Osteoblast (primary cell): ENCODE measurements at regions not wholly inside any gene's neighbourhood (a gene's known extent, or its start where the extent isn't known, plus 50 kb on each side); places are given as distances from the start of the nearest gene placed in this dataset.
"Not testable (repeated sequence)": the region's sequence is repeated elsewhere in the genome, so short reads cannot be mapped to it uniquely, and the experiment has no call there.

Source experiments
- DNase-seq: peaks from one replicate; pipeline ENCODE4 v3.0.0; 2011; ENCODE audit warnings: low spot score, mixed read lengths; ENCODE audit not compliant: insufficient read length; ENCODE audit errors: missing footprints
- H2AFZ ChIP-seq: 2 replicates; pipeline ENCODE4 v1.6.0; 2011; ENCODE audit warnings: mild to moderate bottlenecking, low read length
- H3K27ac ChIP-seq: 2 replicates; pipeline ENCODE4 v1.5.1; 2011; ENCODE audit warnings: mild to moderate bottlenecking, low read depth, low read length, moderate library complexity
- H3K27me3 ChIP-seq: 2 replicates; pipeline ENCODE4 v1.6.0; 2012; ENCODE audit warnings: mild to moderate bottlenecking, control low read depth, inconsistent platforms, low read length, moderate library complexity; ENCODE audit not compliant: insufficient read depth
- H3K36me3 ChIP-seq: 2 replicates; pipeline ENCODE4 v1.5.1; 2011; ENCODE audit warnings: mild to moderate bottlenecking, low read length, control low read depth, moderate library complexity; ENCODE audit not compliant: insufficient read depth
- H3K4me1 ChIP-seq: 2 replicates; pipeline ENCODE4 v1.5.1; 2011; ENCODE audit warnings: mild to moderate bottlenecking, low read length, control low read depth, moderate library complexity; ENCODE audit not compliant: insufficient read depth
- H3K4me2 ChIP-seq: 2 replicates; pipeline ENCODE4 v1.6.0; 2011; ENCODE audit warnings: mild to moderate bottlenecking, low read length; ENCODE audit not compliant: insufficient read depth
- H3K4me3 ChIP-seq: fragments of 200-600 bp; sonication (generic); 3 replicates; pipeline ENCODE4 v1.5.1; 2012; ENCODE audit warnings: mild to moderate bottlenecking, low read length, inconsistent platforms; ENCODE audit not compliant: insufficient read depth
- H3K79me2 ChIP-seq: 2 replicates; pipeline ENCODE4 v1.6.0; 2012; ENCODE audit warnings: mild to moderate bottlenecking, low read length, control low read depth, inconsistent platforms; ENCODE audit not compliant: insufficient read depth
- H3K9me3 ChIP-seq: 2 replicates; pipeline ENCODE4 v1.5.1; 2011; ENCODE audit warnings: low read depth, low read length, control low read depth
- H4K20me1 ChIP-seq: 2 replicates; pipeline ENCODE4 v1.6.0; 2012; ENCODE audit warnings: mild to moderate bottlenecking, low read length, control low read depth; ENCODE audit not compliant: insufficient read depth
- TF ChIP-seq, protein P1 (sequence below): IDR thresholded peaks from 2 replicates; pipeline ENCODE4 v1.5.1; 2011; ENCODE audit warnings: mild to moderate bottlenecking, low read depth, low read length, moderate library complexity; ENCODE audit errors: extremely low read depth

- H3K4me3 ChIP-seq = no peak overlapping the region
- H3K27me3 ChIP-seq = no peaks in the 10 kb centered on the region
- no peaks in the 10 kb centered on the region for H4K20me1 ChIP-seq
- H3K36me3 ChIP-seq = no peaks in the 10 kb centered on the region
- H3K9me3 ChIP-seq = no peaks in the 10 kb centered on the region
- peaks cover 11% of the 10 kb centered on the region for H3K4me1 ChIP-seq
- DNase-seq = peak; percentile 47
- peak overlapping the region; percentile 75 for H2AFZ ChIP-seq
- TF ChIP-seq, protein P1, sequence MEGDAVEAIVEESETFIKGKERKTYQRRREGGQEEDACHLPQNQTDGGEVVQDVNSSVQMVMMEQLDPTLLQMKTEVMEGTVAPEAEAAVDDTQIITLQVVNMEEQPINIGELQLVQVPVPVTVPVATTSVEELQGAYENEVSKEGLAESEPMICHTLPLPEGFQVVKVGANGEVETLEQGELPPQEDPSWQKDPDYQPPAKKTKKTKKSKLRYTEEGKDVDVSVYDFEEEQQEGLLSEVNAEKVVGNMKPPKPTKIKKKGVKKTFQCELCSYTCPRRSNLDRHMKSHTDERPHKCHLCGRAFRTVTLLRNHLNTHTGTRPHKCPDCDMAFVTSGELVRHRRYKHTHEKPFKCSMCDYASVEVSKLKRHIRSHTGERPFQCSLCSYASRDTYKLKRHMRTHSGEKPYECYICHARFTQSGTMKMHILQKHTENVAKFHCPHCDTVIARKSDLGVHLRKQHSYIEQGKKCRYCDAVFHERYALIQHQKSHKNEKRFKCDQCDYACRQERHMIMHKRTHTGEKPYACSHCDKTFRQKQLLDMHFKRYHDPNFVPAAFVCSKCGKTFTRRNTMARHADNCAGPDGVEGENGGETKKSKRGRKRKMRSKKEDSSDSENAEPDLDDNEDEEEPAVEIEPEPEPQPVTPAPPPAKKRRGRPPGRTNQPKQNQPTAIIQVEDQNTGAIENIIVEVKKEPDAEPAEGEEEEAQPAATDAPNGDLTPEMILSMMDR = no peak
- H3K79me2 ChIP-seq = no peaks in the 10 kb centered on the region
- H3K27ac ChIP-seq = no peak overlapping the region
- no peak overlapping the region for H3K4me2 ChIP-seq
Observed at GRCh38 chr20:50449738-50450492, 60.3 kb upstream of the PTPN1 start.

GRCh38 chr20:50450493-50450826 lies 59.7 kb upstream of the PTPN1 start:
- no peaks in the 10 kb centered on the region for H3K27me3 ChIP-seq
- H3K4me2 ChIP-seq = no peak overlapping the region
- no peak for DNase-seq
- no peaks in the 10 kb centered on the region for H4K20me1 ChIP-seq
- H2AFZ ChIP-seq = no peak overlapping the region
- no peak overlapping the region for H3K27ac ChIP-seq
- H3K9me3 ChIP-seq = no peaks in the 10 kb centered on the region
- TF ChIP-seq, protein P1 = no peak
- H3K4me1 ChIP-seq = peaks cover 11% of the 10 kb centered on the region
- no peak overlapping the region for H3K4me3 ChIP-seq
- H3K79me2 ChIP-seq = no peaks in the 10 kb centered on the region
- no peaks in the 10 kb centered on the region for H3K36me3 ChIP-seq

- no peaks in the 10 kb centered on the region for H4K20me1 ChIP-seq
- TF ChIP-seq, protein P1 = no peak
- peak overlapping the region; percentile 75 for H3K27ac ChIP-seq
- H3K79me2 ChIP-seq = no peaks in the 10 kb centered on the region
- DNase-seq = peak; percentile 87
- no peaks in the 10 kb centered on the region for H3K9me3 ChIP-seq
- peaks cover 11% of the 10 kb centered on the region for H3K4me1 ChIP-seq
- H3K4me3 ChIP-seq = peak overlapping the region; percentile 60
- peak overlapping the region; percentile 91 for H2AFZ ChIP-seq
- H3K27me3 ChIP-seq = no peaks in the 10 kb centered on the region
- peak overlapping the region; percentile 87 for H3K4me2 ChIP-seq
- no peaks in the 10 kb centered on the region for H3K36me3 ChIP-seq
Observed at GRCh38 chr20:50450881-50451752, 59.1 kb upstream of the PTPN1 start.

GRCh38 chr20:50451792-50452425 lies 58.3 kb upstream of the PTPN1 start:
- H3K27me3 ChIP-seq, H3K36me3 ChIP-seq, H4K20me1 ChIP-seq, H2AFZ ChIP-seq, DNase-seq, H3K79me2 ChIP-seq, H3K9me3 ChIP-seq: not testable (repeated sequence)
- H3K4me1 ChIP-seq = peaks cover 11% of the 10 kb centered on the region
- peak overlapping the region; percentile 60 for H3K4me3 ChIP-seq
- peak overlapping the region; percentile 75 for H3K27ac ChIP-seq
- H3K4me2 ChIP-seq = peak overlapping the region; percentile 87
